ENCODE measurements at regions not wholly inside any gene's neighbourhood (a gene's known extent, or its start where the extent isn't known, plus 50 kb on each side); places are given as distances from the start of the nearest gene placed in this dataset.

GRCh38 chr6:2534406-2535042 is 216.2 kb downstream of the MYLK4 start:
- DNase-seq: no peak

GRCh38 chr6:2531426-2532215 is 219.1 kb downstream of the MYLK4 start:
- no peak for DNase-seq

GRCh38 chr6:2529211-2529719 is 221.5 kb downstream of the MYLK4 start:
- no peak for DNase-seq

GRCh38 chr6:2528156-2528555 is 222.6 kb downstream of the MYLK4 start:
- no peak for DNase-seq

GRCh38 chr6:2526766-2527165 is 224.0 kb downstream of the MYLK4 start:
- no peak for DNase-seq

GRCh38 chr6:2524090-2524489 is 226.6 kb downstream of the MYLK4 start:
- no peak for DNase-seq

- DNase-seq: no peak
Observed at GRCh38 chr6:2523061-2523460, 227.7 kb downstream of the MYLK4 start.

GRCh38 chr6:2522521-2522920 is 228.2 kb downstream of the MYLK4 start:
- DNase-seq: no peak

- no peak for DNase-seq
Observed at GRCh38 chr6:2517855-2518473, 232.8 kb downstream of the MYLK4 start.

- no peak for DNase-seq
Observed at GRCh38 chr6:2517401-2517800, 233.3 kb downstream of the MYLK4 start.

GRCh38 chr6:2516059-2516458 is 234.7 kb downstream of the MYLK4 start:
- no peak for DNase-seq

- no peak for DNase-seq
Observed at GRCh38 chr6:2514965-2515543, 235.7 kb downstream of the MYLK4 start.

- DNase-seq: no peak
Observed at GRCh38 chr6:2512802-2513201, 237.9 kb downstream of the MYLK4 start.

GRCh38 chr6:2510316-2510715 is 240.4 kb downstream of the MYLK4 start:
- no peak for DNase-seq

- no peak for DNase-seq
Observed at GRCh38 chr6:2509711-2510110, 241.0 kb downstream of the MYLK4 start.

- DNase-seq: no peak
Observed at GRCh38 chr6:2508071-2508470, 242.7 kb downstream of the MYLK4 start.

GRCh38 chr6:2507521-2508037 is 243.1 kb downstream of the MYLK4 start:
- no peak for DNase-seq

- no peak for DNase-seq
Observed at GRCh38 chr6:2507016-2507415, 243.7 kb downstream of the MYLK4 start.

- no peak for DNase-seq
Observed at GRCh38 chr6:2505624-2506023, 245.1 kb downstream of the MYLK4 start.

GRCh38 chr6:2504495-2505064 is 246.1 kb downstream of the MYLK4 start:
- DNase-seq: no peak

GRCh38 chr6:2503816-2504494 is 246.8 kb downstream of the MYLK4 start:
- DNase-seq: no peak

GRCh38 chr6:2502998-2503674 is 247.6 kb downstream of the MYLK4 start:
- DNase-seq: no peak
